Ascending aorta (tissue), 2 donors: ENCODE measurements at regions not wholly inside any gene's neighbourhood (a gene's known extent, or its start where the extent isn't known, plus 50 kb on each side); places are given as distances from the start of the nearest gene placed in this dataset.
"Not testable (repeated sequence)": the region's sequence is repeated elsewhere in the genome, so short reads cannot be mapped to it uniquely, and the experiment has no call there.

ENCODE experiments used
- DNase-seq, 2 donors: peaks; one replicate each; pipeline ENCODE4 v3.0.0-alpha.2; 2019; ENCODE audit warnings: low spot score in 2 of 2
- H3K27ac ChIP-seq, 2 donors: fragments of 200-600 bp; sonication (generic); one replicate each; pipeline ENCODE4 v1.5.1; 2016 to 2017; ENCODE audit warnings: mild to moderate bottlenecking in 1 of 2
- H3K27me3 ChIP-seq: fragments of 200-600 bp; sonication (generic); one replicate; pipeline ENCODE4 v1.5.1; 2017
- H3K36me3 ChIP-seq, 2 donors: fragments of 200-600 bp; sonication (generic); one replicate each; pipeline ENCODE4 v1.5.1; 2016
- H3K4me1 ChIP-seq, 2 donors: fragments of 200-600 bp; sonication (generic); one replicate each; pipeline ENCODE4 v1.5.1; 2016 to 2017; ENCODE audit warnings: mild to moderate bottlenecking in 1 of 2
- H3K4me3 ChIP-seq, 2 donors: fragments of 200-600 bp; sonication (generic); one replicate each; pipeline ENCODE4 v1.5.1; 2016 to 2017; ENCODE audit warnings: mild to moderate bottlenecking in 1 of 2
- H3K9me3 ChIP-seq, 2 donors: fragments of 200-600 bp; sonication (generic); one replicate each; pipeline ENCODE4 v1.5.1; 2016
- CTCF ChIP-seq, 3 experiments: fragments of 200-600 bp in 2 of 3; fragments of 450-650 bp in 1 of 3; sonication (generic) in 2 of 3; IDR thresholded peaks; one replicate each; pipeline ENCODE4 v1.5.1; 2016 to 2019; ENCODE audit warnings: antibody characterized with exemption in 3 of 3, mild to moderate bottlenecking in 1 of 3, moderate library complexity in 1 of 3
- intact Hi-C: fragments of 100-400 bp; cut with DNase I; formaldehyde crosslinking; loops from one replicate; pipeline ENCODE4 v1.15.1; 2023

- H3K4me1 ChIP-seq = no peaks in the 10 kb centered on the region
- no peaks in the 10 kb centered on the region for H3K27me3 ChIP-seq
- no peak for DNase-seq
- no peak overlapping the region for H3K27ac ChIP-seq
- H3K9me3 ChIP-seq = no peaks in the 10 kb centered on the region
- H3K4me3 ChIP-seq = no peak overlapping the region
- TF ChIP-seq CTCF (IDR thresholded peaks at IDR 0.05) = no peak
- intact Hi-C loops = no loop called here
- no peaks in the 10 kb centered on the region for H3K36me3 ChIP-seq
Measured at GRCh38 chr14:98008381-98009113, 1211.4 kb downstream of the VRK1 start.

- H3K36me3 ChIP-seq, H3K4me1 ChIP-seq, H3K27ac ChIP-seq, intact Hi-C loops, H3K4me3 ChIP-seq, H3K9me3 ChIP-seq, DNase-seq, H3K27me3 ChIP-seq: not testable (repeated sequence)
Measured at GRCh38 chr14:98009177-98009576, 1212.0 kb downstream of the VRK1 start.

GRCh38 chr14:98010784-98011183 is 1213.6 kb downstream of the VRK1 start:
- H3K9me3 ChIP-seq = no peaks in the 10 kb centered on the region
- no peaks in the 10 kb centered on the region for H3K36me3 ChIP-seq
- H3K4me3 ChIP-seq = no peak overlapping the region
- intact Hi-C loops = no loop called here
- no peaks in the 10 kb centered on the region for H3K27me3 ChIP-seq
- TF ChIP-seq CTCF (IDR thresholded peaks at IDR 0.05) = no peak
- no peak overlapping the region for H3K27ac ChIP-seq
- H3K4me1 ChIP-seq = no peaks in the 10 kb centered on the region
- DNase-seq = no peak

- H3K4me3 ChIP-seq = no peak overlapping the region
- no peaks in the 10 kb centered on the region for H3K36me3 ChIP-seq
- H3K27ac ChIP-seq = no peak overlapping the region
- no peak for DNase-seq
- no peaks in the 10 kb centered on the region for H3K27me3 ChIP-seq
- no peaks in the 10 kb centered on the region for H3K9me3 ChIP-seq
- no peak for TF ChIP-seq CTCF (IDR thresholded peaks at IDR 0.05)
- H3K4me1 ChIP-seq = no peaks in the 10 kb centered on the region
- intact Hi-C loops = no loop called here
Measured at GRCh38 chr14:98014851-98015615, 1217.9 kb downstream of the VRK1 start.

GRCh38 chr14:98015921-98016320 is 1218.7 kb downstream of the VRK1 start:
- intact Hi-C loops = no loop called here

More at GRCh38 chr14:98015921-98016320, 1218.7 kb downstream of the VRK1 start:
- Histone ChIP-seq H3K27ac (no peak overlapping the region), H3K4me3 (no peak overlapping the region), H3K9me3 (no peaks in the 10 kb centered on the region), H3K36me3 (no peaks in the 10 kb centered on the region), H3K27me3 (no peaks in the 10 kb centered on the region), H3K4me1 (no peaks in the 10 kb centered on the region)
- no peak for DNase-seq
- no peak for TF ChIP-seq CTCF (IDR thresholded peaks at IDR 0.05)
